ENCODE measurements at regions not wholly inside any gene's neighbourhood (a gene's known extent, or its start where the extent isn't known, plus 50 kb on each side); places are given as distances from the start of the nearest gene placed in this dataset.

GRCh38 chr12:19746471-19746870 lies 307.2 kb downstream of the AEBP2 start:
- TF ChIP-seq CEBPB (IDR thresholded peaks at IDR 0.05) (no peak), YY1 (IDR thresholded peaks at IDR 0.05; ENCODE audit: low read depth) (no peak), ZBTB7A (IDR thresholded peaks at IDR 0.05; ENCODE audit: low read depth) (no peak), RAD21 (IDR thresholded peaks at IDR 0.05; ENCODE audit: low read depth) (no peak), CREB1 (IDR thresholded peaks at IDR 0.05; ENCODE audit: low read depth) (no peak), FOXM1 (IDR thresholded peaks at IDR 0.05; ENCODE audit: borderline replicate concordance, low read depth) (no peak), EGR1 (IDR thresholded peaks at IDR 0.05) (no peak), TEAD4 (IDR thresholded peaks at IDR 0.05) (no peak), EP300 (IDR thresholded peaks at IDR 0.05; ENCODE audit: borderline replicate concordance) (no peak), TAF1 (IDR thresholded peaks at IDR 0.05; ENCODE audit: low read depth) (no peak), TCF12 (IDR thresholded peaks at IDR 0.05; ENCODE audit: low read depth) (no peak), NFIC (IDR thresholded peaks at IDR 0.05) (no peak)
- TF ChIP-seq, protein P1, sequence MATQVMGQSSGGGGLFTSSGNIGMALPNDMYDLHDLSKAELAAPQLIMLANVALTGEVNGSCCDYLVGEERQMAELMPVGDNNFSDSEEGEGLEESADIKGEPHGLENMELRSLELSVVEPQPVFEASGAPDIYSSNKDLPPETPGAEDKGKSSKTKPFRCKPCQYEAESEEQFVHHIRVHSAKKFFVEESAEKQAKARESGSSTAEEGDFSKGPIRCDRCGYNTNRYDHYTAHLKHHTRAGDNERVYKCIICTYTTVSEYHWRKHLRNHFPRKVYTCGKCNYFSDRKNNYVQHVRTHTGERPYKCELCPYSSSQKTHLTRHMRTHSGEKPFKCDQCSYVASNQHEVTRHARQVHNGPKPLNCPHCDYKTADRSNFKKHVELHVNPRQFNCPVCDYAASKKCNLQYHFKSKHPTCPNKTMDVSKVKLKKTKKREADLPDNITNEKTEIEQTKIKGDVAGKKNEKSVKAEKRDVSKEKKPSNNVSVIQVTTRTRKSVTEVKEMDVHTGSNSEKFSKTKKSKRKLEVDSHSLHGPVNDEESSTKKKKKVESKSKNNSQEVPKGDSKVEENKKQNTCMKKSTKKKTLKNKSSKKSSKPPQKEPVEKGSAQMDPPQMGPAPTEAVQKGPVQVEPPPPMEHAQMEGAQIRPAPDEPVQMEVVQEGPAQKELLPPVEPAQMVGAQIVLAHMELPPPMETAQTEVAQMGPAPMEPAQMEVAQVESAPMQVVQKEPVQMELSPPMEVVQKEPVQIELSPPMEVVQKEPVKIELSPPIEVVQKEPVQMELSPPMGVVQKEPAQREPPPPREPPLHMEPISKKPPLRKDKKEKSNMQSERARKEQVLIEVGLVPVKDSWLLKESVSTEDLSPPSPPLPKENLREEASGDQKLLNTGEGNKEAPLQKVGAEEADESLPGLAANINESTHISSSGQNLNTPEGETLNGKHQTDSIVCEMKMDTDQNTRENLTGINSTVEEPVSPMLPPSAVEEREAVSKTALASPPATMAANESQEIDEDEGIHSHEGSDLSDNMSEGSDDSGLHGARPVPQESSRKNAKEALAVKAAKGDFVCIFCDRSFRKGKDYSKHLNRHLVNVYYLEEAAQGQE (IDR thresholded peaks at IDR 0.05; ENCODE audit: low read depth) = no peak
- TF ChIP-seq, protein P2, sequence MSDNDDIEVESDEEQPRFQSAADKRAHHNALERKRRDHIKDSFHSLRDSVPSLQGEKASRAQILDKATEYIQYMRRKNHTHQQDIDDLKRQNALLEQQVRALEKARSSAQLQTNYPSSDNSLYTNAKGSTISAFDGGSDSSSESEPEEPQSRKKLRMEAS (IDR thresholded peaks at IDR 0.05) = no peak
- TF ChIP-seq, protein P3, sequence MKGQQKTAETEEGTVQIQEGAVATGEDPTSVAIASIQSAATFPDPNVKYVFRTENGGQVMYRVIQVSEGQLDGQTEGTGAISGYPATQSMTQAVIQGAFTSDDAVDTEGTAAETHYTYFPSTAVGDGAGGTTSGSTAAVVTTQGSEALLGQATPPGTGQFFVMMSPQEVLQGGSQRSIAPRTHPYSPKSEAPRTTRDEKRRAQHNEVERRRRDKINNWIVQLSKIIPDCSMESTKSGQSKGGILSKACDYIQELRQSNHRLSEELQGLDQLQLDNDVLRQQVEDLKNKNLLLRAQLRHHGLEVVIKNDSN (IDR thresholded peaks at IDR 0.05) = no peak

DNA sequence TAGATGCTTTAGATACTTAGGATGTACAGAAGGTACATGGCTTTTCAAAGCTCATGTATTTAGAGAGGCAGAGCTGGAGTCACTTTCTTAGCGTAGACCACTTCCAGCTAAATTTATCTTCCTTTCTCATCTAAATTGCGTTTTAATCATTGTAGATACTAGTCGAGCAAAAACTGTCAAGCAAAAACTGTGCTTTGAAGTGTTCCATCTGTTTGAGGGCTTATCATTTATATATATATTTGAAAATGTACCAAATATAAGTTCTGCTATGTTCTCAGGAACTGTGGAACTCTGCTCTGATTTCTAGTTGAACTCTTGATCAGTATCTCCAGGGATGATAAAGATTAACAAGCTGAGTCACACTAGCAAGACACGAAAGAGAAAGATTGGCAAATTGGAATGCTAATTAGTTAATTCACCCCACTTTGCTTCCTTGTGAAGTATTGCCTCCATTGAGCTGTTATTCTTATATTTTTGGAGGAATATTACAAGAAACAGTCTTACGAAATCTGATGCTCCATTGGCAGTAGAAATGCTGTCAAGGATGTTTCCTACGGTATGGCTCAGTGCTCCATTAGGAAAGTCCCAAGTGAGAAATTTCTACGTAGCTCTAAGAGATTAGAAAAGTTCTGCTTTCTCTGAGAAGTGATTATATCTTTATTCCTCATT lies 310.7 kb downstream of the AEBP2 start:
- no peak for TF ChIP-seq RAD21 (IDR thresholded peaks at IDR 0.05; ENCODE audit: low read depth)
- no peak for TF ChIP-seq TAF1 (IDR thresholded peaks at IDR 0.05; ENCODE audit: low read depth)
- no peak for TF ChIP-seq EGR1 (IDR thresholded peaks at IDR 0.05)
- TF ChIP-seq, protein P2 (IDR thresholded peaks at IDR 0.05) = no peak
- no peak for TF ChIP-seq TCF12 (IDR thresholded peaks at IDR 0.05; ENCODE audit: low read depth)
- TF ChIP-seq, protein P3 (IDR thresholded peaks at IDR 0.05) = no peak
- no peak for TF ChIP-seq ZBTB7A (IDR thresholded peaks at IDR 0.05; ENCODE audit: low read depth)
- TF ChIP-seq NFIC (IDR thresholded peaks at IDR 0.05) = no peak
- TF ChIP-seq, protein P1 (IDR thresholded peaks at IDR 0.05; ENCODE audit: low read depth) = no peak
- TF ChIP-seq TEAD4 (IDR thresholded peaks at IDR 0.05) = no peak
- TF ChIP-seq CEBPB (IDR thresholded peaks at IDR 0.05) = no peak
- no peak for TF ChIP-seq FOXM1 (IDR thresholded peaks at IDR 0.05; ENCODE audit: borderline replicate concordance, low read depth)
- TF ChIP-seq CREB1 (IDR thresholded peaks at IDR 0.05; ENCODE audit: low read depth) = no peak

DNA sequence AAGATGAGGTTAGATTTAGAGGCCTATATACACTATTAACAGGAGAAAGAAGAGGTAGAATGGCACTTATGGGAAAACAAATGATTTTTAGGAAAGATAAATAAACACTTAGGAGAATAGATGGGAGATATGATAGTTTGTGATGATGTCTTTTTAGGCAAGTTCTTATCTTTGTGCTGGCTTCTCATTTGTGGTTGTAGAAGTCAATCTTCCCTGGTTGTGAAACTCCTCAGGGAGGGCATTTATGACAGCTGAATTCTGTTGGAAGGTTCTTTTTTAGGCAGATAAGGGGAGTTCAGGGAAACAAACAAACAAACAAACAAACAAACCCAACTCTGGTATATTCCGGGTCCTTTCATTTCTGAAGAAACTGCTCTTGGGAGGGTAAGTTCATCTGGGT lies 311.8 kb downstream of the AEBP2 start:
- no peak for TF ChIP-seq CREB1 (IDR thresholded peaks at IDR 0.05; ENCODE audit: low read depth)
- TF ChIP-seq, protein P2 (IDR thresholded peaks at IDR 0.05) = no peak
- no peak for TF ChIP-seq TEAD4 (IDR thresholded peaks at IDR 0.05)
- no peak for TF ChIP-seq RAD21 (IDR thresholded peaks at IDR 0.05; ENCODE audit: low read depth)
- no peak for TF ChIP-seq EGR1 (IDR thresholded peaks at IDR 0.05)
- TF ChIP-seq, protein P3 (IDR thresholded peaks at IDR 0.05) = no peak
- TF ChIP-seq EP300 (IDR thresholded peaks at IDR 0.05; ENCODE audit: borderline replicate concordance) = no peak
- TF ChIP-seq CEBPB (IDR thresholded peaks at IDR 0.05) = no peak
- TF ChIP-seq, protein P1 (IDR thresholded peaks at IDR 0.05; ENCODE audit: low read depth) = no peak
- TF ChIP-seq FOXM1 (IDR thresholded peaks at IDR 0.05; ENCODE audit: borderline replicate concordance, low read depth) = no peak
- TF ChIP-seq NFIC (IDR thresholded peaks at IDR 0.05) = no peak
- no peak for TF ChIP-seq ZBTB7A (IDR thresholded peaks at IDR 0.05; ENCODE audit: low read depth)
- TF ChIP-seq TCF12 (IDR thresholded peaks at IDR 0.05; ENCODE audit: low read depth) = no peak
- no peak for TF ChIP-seq YY1 (IDR thresholded peaks at IDR 0.05; ENCODE audit: low read depth)
- no peak for TF ChIP-seq TAF1 (IDR thresholded peaks at IDR 0.05; ENCODE audit: low read depth)
